HCT116 (cell line): ENCODE measurements at regions not wholly inside any gene's neighbourhood (a gene's known extent, or its start where the extent isn't known, plus 50 kb on each side); places are given as distances from the start of the nearest gene placed in this dataset.

Source experiments
- CEBPB ChIP-seq: IDR thresholded peaks from 2 replicates; pipeline ENCODE4 v1.6.1; 2012; ENCODE audit warnings: low read depth
- EZH2phosphoT487 ChIP-seq: fragments of 200-600 bp; IDR thresholded peaks from 2 replicates; pipeline ENCODE4 v1.6.1; 2018; ENCODE audit warnings: antibody characterized with exemption, borderline replicate concordance
- FOSL1 ChIP-seq: IDR thresholded peaks from 2 replicates; pipeline ENCODE4 v1.6.1; 2012; ENCODE audit warnings: low read depth
- POLR2A ChIP-seq: IDR thresholded peaks from 2 replicates; pipeline ENCODE4 v1.7.0; 2011; ENCODE audit warnings: borderline replicate concordance; ENCODE audit not compliant: insufficient read depth, insufficient read length; ENCODE audit errors: extremely low read depth
- POLR2AphosphoS5 ChIP-seq: IDR thresholded peaks from 2 replicates; pipeline ENCODE4 v1.6.1; 2011; ENCODE audit warnings: mild to moderate bottlenecking, low read depth, low read length, moderate library complexity
- REST ChIP-seq: IDR thresholded peaks from 2 replicates; pipeline ENCODE4 v1.6.1; 2012; ENCODE audit warnings: low read depth
- SRF ChIP-seq: IDR thresholded peaks from 2 replicates; pipeline ENCODE4 v1.6.1; 2012; ENCODE audit warnings: low read depth
- TF ChIP-seq, protein P1 (sequence below), 3 experiments: fragments of 200-600 bp in 1 of 3; sonication (generic) in 1 of 3; IDR thresholded peaks in 2 of 3; conservative IDR thresholded peaks in 1 of 3; 2 replicates each; pipeline ENCODE4 v1.5.1; 2012 to 2017; ENCODE audit warnings: low read depth in 2 of 3, low read length in 2 of 3, antibody characterized with exemption in 1 of 3, borderline replicate concordance in 1 of 3, control low read depth in 1 of 3, mild to moderate bottlenecking in 1 of 3, mixed read lengths in 1 of 3, mixed run types in 1 of 3, moderate library complexity in 1 of 3; ENCODE audit not compliant: insufficient read depth in 1 of 3
- TF ChIP-seq, protein P2 (sequence below): IDR thresholded peaks from 2 replicates; pipeline ENCODE4 v1.6.1; 2012
- TF ChIP-seq, protein P3 (sequence below): IDR thresholded peaks from 2 replicates; pipeline ENCODE4 v1.6.1; 2012

DNA sequence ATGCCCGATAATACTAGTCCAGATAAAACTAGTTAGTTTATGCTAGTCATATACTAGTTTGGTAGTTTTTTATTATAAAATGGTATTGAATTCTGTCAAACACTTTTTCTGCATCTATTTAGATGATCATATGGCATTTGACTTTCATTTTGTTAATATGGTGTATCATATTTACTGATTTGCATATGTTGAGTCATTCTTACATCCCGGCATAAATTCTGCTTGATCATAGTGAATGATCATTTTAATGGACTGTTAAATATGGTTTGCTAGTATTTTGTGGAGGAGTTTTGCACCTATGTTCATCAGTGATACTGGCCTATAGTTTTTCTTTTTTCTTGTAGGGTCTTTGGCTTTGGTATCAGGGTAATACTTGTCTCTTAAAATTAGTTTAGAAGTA lies 365.6 kb downstream of the TAF11L14 start:
- TF ChIP-seq, protein P1, sequence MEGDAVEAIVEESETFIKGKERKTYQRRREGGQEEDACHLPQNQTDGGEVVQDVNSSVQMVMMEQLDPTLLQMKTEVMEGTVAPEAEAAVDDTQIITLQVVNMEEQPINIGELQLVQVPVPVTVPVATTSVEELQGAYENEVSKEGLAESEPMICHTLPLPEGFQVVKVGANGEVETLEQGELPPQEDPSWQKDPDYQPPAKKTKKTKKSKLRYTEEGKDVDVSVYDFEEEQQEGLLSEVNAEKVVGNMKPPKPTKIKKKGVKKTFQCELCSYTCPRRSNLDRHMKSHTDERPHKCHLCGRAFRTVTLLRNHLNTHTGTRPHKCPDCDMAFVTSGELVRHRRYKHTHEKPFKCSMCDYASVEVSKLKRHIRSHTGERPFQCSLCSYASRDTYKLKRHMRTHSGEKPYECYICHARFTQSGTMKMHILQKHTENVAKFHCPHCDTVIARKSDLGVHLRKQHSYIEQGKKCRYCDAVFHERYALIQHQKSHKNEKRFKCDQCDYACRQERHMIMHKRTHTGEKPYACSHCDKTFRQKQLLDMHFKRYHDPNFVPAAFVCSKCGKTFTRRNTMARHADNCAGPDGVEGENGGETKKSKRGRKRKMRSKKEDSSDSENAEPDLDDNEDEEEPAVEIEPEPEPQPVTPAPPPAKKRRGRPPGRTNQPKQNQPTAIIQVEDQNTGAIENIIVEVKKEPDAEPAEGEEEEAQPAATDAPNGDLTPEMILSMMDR (IDR thresholded peaks at IDR 0.05 in 2 of 3, conservative IDR thresholded peaks at IDR 0.05 in 1 of 3; ENCODE audit: borderline replicate concordance in 1 of 3, insufficient read depth in 1 of 3, low read depth in 2 of 3, low read length in 2 of 3), result no peak
- TF ChIP-seq POLR2AphosphoS5 (no peak), POLR2A (no peak), CEBPB (no peak), FOSL1 (no peak), SRF (no peak), REST (no peak), EZH2phosphoT487 (no peak)
- TF ChIP-seq, protein P2, sequence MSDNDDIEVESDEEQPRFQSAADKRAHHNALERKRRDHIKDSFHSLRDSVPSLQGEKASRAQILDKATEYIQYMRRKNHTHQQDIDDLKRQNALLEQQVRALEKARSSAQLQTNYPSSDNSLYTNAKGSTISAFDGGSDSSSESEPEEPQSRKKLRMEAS, result no peak
- TF ChIP-seq, protein P3, sequence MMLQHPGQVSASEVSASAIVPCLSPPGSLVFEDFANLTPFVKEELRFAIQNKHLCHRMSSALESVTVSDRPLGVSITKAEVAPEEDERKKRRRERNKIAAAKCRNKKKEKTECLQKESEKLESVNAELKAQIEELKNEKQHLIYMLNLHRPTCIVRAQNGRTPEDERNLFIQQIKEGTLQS, result no peak
